ENCODE measurements at regions not wholly inside any gene's neighbourhood (a gene's known extent, or its start where the extent isn't known, plus 50 kb on each side); places are given as distances from the start of the nearest gene placed in this dataset.

DNA sequence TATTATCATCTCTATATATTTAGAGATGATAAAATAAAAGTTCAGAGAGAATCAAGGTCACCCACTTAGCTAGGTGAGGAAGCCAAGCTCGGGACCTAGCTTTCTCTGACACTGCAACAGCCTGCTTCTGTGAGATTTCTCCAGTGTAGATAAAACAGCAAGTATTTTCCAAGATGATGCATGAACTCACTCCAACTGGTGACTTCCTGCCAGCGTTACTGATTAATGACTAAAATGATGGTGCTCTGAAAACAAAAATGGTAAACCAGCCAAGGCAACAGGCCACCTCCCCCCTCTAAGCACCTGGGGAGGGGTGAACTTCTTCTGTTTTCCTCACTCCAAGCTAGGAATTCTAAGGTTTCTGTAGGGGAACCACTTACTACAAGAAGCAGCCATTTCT, 510.2 kb upstream of the ID2 start:
- no peak for TF ChIP-seq CTCF (IDR thresholded peaks at IDR 0.05)
- no peak for TF ChIP-seq EZH2 (IDR thresholded peaks at IDR 0.05)
